H1 (cell line): ENCODE measurements at regions not wholly inside any gene's neighbourhood (a gene's known extent, or its start where the extent isn't known, plus 50 kb on each side); places are given as distances from the start of the nearest gene placed in this dataset.

ENCODE experiments used
- CTCF ChIA-PET: fragments of 300-600 bp; sonication (Branson Sonifier 250); formaldehyde crosslinking; loops from one replicate; lab custom pipeline; 2021; ENCODE audit not compliant: partially characterized antibody; lab: Charles Lee
- POLR2A ChIA-PET: fragments of 300-600 bp; sonication (Branson Sonifier 250); formaldehyde crosslinking; loops from one replicate; lab custom pipeline; 2021; ENCODE audit warnings: inconsistent platforms; ENCODE audit not compliant: partially characterized antibody; lab: Charles Lee
- DNase-seq, 2 experiments: peaks; one replicate each; pipeline versions ENCODE4 v3.0.0 to v3.0.0-alpha.2; 2010 to 2022; ENCODE audit warnings: low spot score in 2 of 2, low read depth in 1 of 2, mixed read lengths in 1 of 2
- FAIRE-seq: peaks from 2 replicates; lab custom pipeline; 2011; peaks lifted over from hg19 to GRCh38; lab: Jason Lieb, UNC
- H2AFZ ChIP-seq: 2 replicates; pipeline ENCODE4 v1.8.1; 2012; ENCODE audit warnings: low read length, inconsistent platforms
- H2AK5ac ChIP-seq: 2 replicates; pipeline ENCODE4 v1.6.1; 2013; ENCODE audit warnings: low read depth, low read length
- H2BK120ac ChIP-seq: replicated peaks from 2 replicates; pipeline ENCODE3; 2013; ENCODE audit warnings: low read depth, low read length, inconsistent platforms
- H2BK12ac ChIP-seq: 2 replicates; pipeline ENCODE4 v1.6.1; 2013; ENCODE audit warnings: low read depth, low read length
- H2BK15ac ChIP-seq: 2 replicates; pipeline ENCODE4 v1.6.1; 2013; ENCODE audit warnings: low read length
- H2BK20ac ChIP-seq: 2 replicates; pipeline ENCODE4 v1.6.1; 2013; ENCODE audit warnings: low read length
- H2BK5ac ChIP-seq: 2 replicates; pipeline ENCODE4 v1.6.1; 2013; ENCODE audit warnings: low read depth, low read length
- H3K14ac ChIP-seq: 2 replicates; pipeline ENCODE4 v1.6.1; 2013; ENCODE audit warnings: inconsistent platforms; ENCODE audit not compliant: insufficient read length
- H3K18ac ChIP-seq: 2 replicates; pipeline ENCODE4 v1.6.1; 2013; ENCODE audit warnings: low read length; ENCODE audit errors: extremely low read depth
- H3K23ac ChIP-seq: 2 replicates; pipeline ENCODE4 v1.6.1; 2013; ENCODE audit warnings: inconsistent platforms; ENCODE audit not compliant: insufficient read length
- H3K23me2 ChIP-seq: 2 replicates; pipeline ENCODE4 v1.6.1; 2013; ENCODE audit warnings: low read depth, low read length
- H3K27ac ChIP-seq: 2 replicates; pipeline ENCODE4 v1.6.1; 2011; ENCODE audit warnings: low read depth, low read length, inconsistent platforms
- H3K27me3 ChIP-seq, 4 experiments: replicated peaks in 1 of 4; 1 replicate in 1 of 4; 2 replicates in 3 of 4; pipeline versions ENCODE4 v1.6.1 to v1.8.1; 2011 to 2013; ENCODE audit warnings: low read length in 3 of 4, mild to moderate bottlenecking in 3 of 4, inconsistent platforms in 2 of 4, mixed read lengths in 2 of 4, moderate library complexity in 1 of 4; ENCODE audit not compliant: control insufficient read depth in 3 of 4, insufficient read depth in 3 of 4; ENCODE audit errors: extremely low read depth in 1 of 4
- H3K36me3 ChIP-seq, 4 experiments: 2 replicates each; pipeline versions ENCODE4 v1.6.1 to v1.8.1; 2011 to 2013; ENCODE audit warnings: mild to moderate bottlenecking in 4 of 4, low read length in 3 of 4, moderate library complexity in 2 of 4, control low read depth in 1 of 4, inconsistent platforms in 1 of 4; ENCODE audit not compliant: insufficient read depth in 4 of 4, control insufficient read depth in 2 of 4
- H3K4ac ChIP-seq: replicated peaks from 2 replicates; pipeline ENCODE3; 2013; ENCODE audit warnings: low read length, low read depth, mixed read lengths, inconsistent platforms; ENCODE audit not compliant: insufficient read length
- H3K4me1 ChIP-seq, 4 experiments: replicated peaks in 1 of 4; 1 replicate in 1 of 4; 2 replicates in 3 of 4; pipeline versions ENCODE4 v1.6.1 to v1.8.1; 2011 to 2013; ENCODE audit warnings: low read length in 3 of 4, inconsistent platforms in 2 of 4, mixed read lengths in 1 of 4; ENCODE audit not compliant: insufficient read depth in 4 of 4, control insufficient read depth in 3 of 4
- H3K4me2 ChIP-seq, 2 experiments: 2 replicates each; pipeline versions ENCODE4 v1.6.1 to v1.8.1; 2011 to 2013; ENCODE audit warnings: low read depth in 2 of 2, low read length in 2 of 2, control low read depth in 1 of 2, inconsistent platforms in 1 of 2, mild to moderate bottlenecking in 1 of 2; ENCODE audit not compliant: insufficient read depth in 1 of 2
- H3K4me3 ChIP-seq, 4 experiments: fragments of 200-600, 300-600 bp in 1 of 4; sonication (generic), shearing (Covaris generic), sonication (Bioruptor Twin) in 1 of 4; 2 replicates each; pipeline versions ENCODE4 v1.5.1 to v1.8.1; 2011 to 2016; ENCODE audit warnings: low read length in 4 of 4, low read depth in 3 of 4, control low read depth in 2 of 4, inconsistent platforms in 2 of 4, mild to moderate bottlenecking in 2 of 4, mixed read lengths in 1 of 4, moderate library complexity in 1 of 4; ENCODE audit not compliant: insufficient read depth in 2 of 4; ENCODE audit errors: extremely low read depth in 1 of 4
- H3K56ac ChIP-seq: replicated peaks from 2 replicates; pipeline ENCODE3; 2013; ENCODE audit warnings: low read depth, mild to moderate bottlenecking, mixed read lengths, low read length, inconsistent platforms; ENCODE audit not compliant: insufficient read length
- H3K79me1 ChIP-seq: 2 replicates; pipeline ENCODE4 v1.6.1; 2013; ENCODE audit warnings: low read depth, low read length, control low read depth
- H3K79me2 ChIP-seq, 2 experiments: 2 replicates each; pipeline versions ENCODE4 v1.6.1 to v1.8.1; 2012 to 2013; ENCODE audit warnings: low read length in 2 of 2, mild to moderate bottlenecking in 2 of 2, inconsistent platforms in 1 of 2; ENCODE audit not compliant: insufficient read depth in 2 of 2, control insufficient read depth in 1 of 2
- H3K9ac ChIP-seq, 4 experiments: replicated peaks in 1 of 4; 1 replicate in 1 of 4; 2 replicates in 3 of 4; pipeline versions ENCODE4 v1.6.1 to v1.8.1; 2011 to 2013; ENCODE audit warnings: low read depth in 3 of 4, low read length in 3 of 4, control low read depth in 2 of 4, mild to moderate bottlenecking in 2 of 4, moderate library complexity in 2 of 4, inconsistent platforms in 1 of 4; ENCODE audit errors: extremely low read depth in 1 of 4
- H3K9me3 ChIP-seq, 2 experiments: 2 replicates each; pipeline versions ENCODE4 v1.6.1 to v1.8.1; 2012 to 2013; ENCODE audit warnings: mild to moderate bottlenecking in 2 of 2, moderate library complexity in 2 of 2, control low read depth in 1 of 2, inconsistent platforms in 1 of 2, low read depth in 1 of 2, low read length in 1 of 2, mixed read lengths in 1 of 2; ENCODE audit not compliant: insufficient read depth in 2 of 2
- H4K20me1 ChIP-seq, 2 experiments: replicated peaks in 1 of 2; 2 replicates each; pipeline versions ENCODE3 to v1.8.1; 2011 to 2013; ENCODE audit warnings: inconsistent platforms in 2 of 2, low read length in 2 of 2, mild to moderate bottlenecking in 1 of 2; ENCODE audit not compliant: insufficient read depth in 2 of 2, control insufficient read depth in 1 of 2
- H4K5ac ChIP-seq: 2 replicates; pipeline ENCODE4 v1.6.1; 2013; ENCODE audit warnings: low read length, low read depth, mixed read lengths, inconsistent platforms; ENCODE audit not compliant: insufficient read length
- H4K8ac ChIP-seq: 2 replicates; pipeline ENCODE4 v1.8.0; 2013; ENCODE audit warnings: mild to moderate bottlenecking, moderate library complexity, low read length, inconsistent platforms; ENCODE audit not compliant: insufficient read depth; ENCODE audit errors: extremely low read depth
- H4K91ac ChIP-seq: replicated peaks from 2 replicates; pipeline ENCODE3; 2013; ENCODE audit warnings: low read length, mixed read lengths, inconsistent platforms; ENCODE audit not compliant: insufficient read length
- CEBPB ChIP-seq: IDR thresholded peaks from 2 replicates; pipeline ENCODE4 v1.6.1; 2012; ENCODE audit warnings: low read depth, low read length
- EP300 ChIP-seq, 2 experiments: IDR thresholded peaks; 1 replicate in 1 of 2; 2 replicates in 1 of 2; pipeline ENCODE4 v1.6.1; 2011 to 2012; ENCODE audit warnings: low read depth in 2 of 2, low read length in 2 of 2, mild to moderate bottlenecking in 2 of 2, borderline replicate concordance in 1 of 2, inconsistent platforms in 1 of 2, moderate library complexity in 1 of 2
- POLR2A ChIP-seq, 2 experiments: IDR thresholded peaks; 1 replicate in 1 of 2; 2 replicates in 1 of 2; pipeline ENCODE4 v1.6.1; 2011; ENCODE audit warnings: low read depth in 2 of 2, low read length in 2 of 2, mild to moderate bottlenecking in 2 of 2; ENCODE audit errors: control extremely low read depth in 1 of 2
- POU5F1 ChIP-seq: IDR thresholded peaks from 2 replicates; pipeline ENCODE4 v1.6.1; 2011; ENCODE audit warnings: low read depth, mild to moderate bottlenecking, low read length, moderate library complexity
- SAP30 ChIP-seq: fragments of 300-600 bp; sonication (generic); IDR thresholded peaks from 2 replicates; pipeline ENCODE4 v1.7.1; 2012; ENCODE audit warnings: low read length, moderate library complexity, mild to moderate bottlenecking, inconsistent platforms; ENCODE audit not compliant: insufficient read depth, insufficient replicate concordance
- SIRT6 ChIP-seq: IDR thresholded peaks from one replicate; pipeline ENCODE4 v1.7.1; 2012; ENCODE audit warnings: low read length, inconsistent platforms
- SUZ12 ChIP-seq: fragments of 200-600 bp; sonication (generic); IDR thresholded peaks from 2 replicates; pipeline ENCODE4 v1.6.1; 2012; ENCODE audit warnings: mild to moderate bottlenecking, inconsistent platforms, low read length, moderate library complexity, mixed read lengths
- TEAD4 ChIP-seq: IDR thresholded peaks from 2 replicates; pipeline ENCODE4 v1.6.1; 2012; ENCODE audit warnings: low read depth, low read length, inconsistent platforms, mixed read lengths
- WGBS, 2 experiments: shearing (Covaris generic) in 1 of 2; methylation state at CpG; one replicate each; pipeline versions ENCODE4 v1.1.6 to v1.1.7; 2013 to 2015; ENCODE audit warnings: low lambda C conversion rate in 2 of 2, mixed read lengths in 2 of 2, inconsistent platforms in 1 of 2, low coverage in 1 of 2, missing lambda C conversion rate in 1 of 2; ENCODE audit not compliant: insufficient replicate concordance in 2 of 2, insufficient coverage in 1 of 2, insufficient read length in 1 of 2; ENCODE audit errors: extremely low coverage in 1 of 2, missing lambda C conversion rate in 1 of 2; 5-methylcytosine and 5-hydroxymethylcytosine counted together
- TF ChIP-seq, protein P1 (sequence below): IDR thresholded peaks from 2 replicates; pipeline ENCODE4 v1.6.1; 2012; ENCODE audit warnings: inconsistent platforms
- TF ChIP-seq, protein P2 (sequence below): IDR thresholded peaks from 2 replicates; pipeline ENCODE4 v1.6.1; 2011; ENCODE audit warnings: low read depth, mild to moderate bottlenecking, low read length; ENCODE audit not compliant: insufficient read depth

DNA sequence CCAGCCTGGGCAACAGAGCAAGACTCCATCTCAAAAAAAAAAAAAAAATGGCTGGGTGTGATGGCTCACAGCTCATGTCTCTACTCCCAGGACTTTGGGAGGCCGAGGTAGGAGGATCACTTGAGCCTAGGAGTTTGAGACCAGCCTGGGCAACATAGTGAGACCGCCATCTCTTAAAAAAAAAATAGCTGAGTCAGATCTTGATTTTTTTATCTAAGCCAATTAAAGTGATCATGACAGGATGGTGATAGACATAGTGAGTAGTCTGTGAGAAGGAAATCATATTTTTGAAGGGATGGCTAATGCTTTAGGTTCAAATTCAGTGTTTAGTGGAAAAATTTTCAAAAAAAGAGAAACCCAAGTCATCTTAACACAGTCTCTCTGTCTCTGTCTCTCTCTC, 114.6 kb upstream of the JARID2 start:
- POLR2A ChIA-PET: interaction anchor here (1.2 kb wide), 1 partner anchor 35 kb away, joined by 3 read pairs; no protein-coding TSS in a partner anchor
- TF ChIP-seq POU5F1: no peak
- TF ChIP-seq, protein P1, sequence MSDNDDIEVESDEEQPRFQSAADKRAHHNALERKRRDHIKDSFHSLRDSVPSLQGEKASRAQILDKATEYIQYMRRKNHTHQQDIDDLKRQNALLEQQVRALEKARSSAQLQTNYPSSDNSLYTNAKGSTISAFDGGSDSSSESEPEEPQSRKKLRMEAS: no peak
- no peak for TF ChIP-seq POLR2A (IDR thresholded peaks at IDR 0.05; ENCODE audit: control extremely low read depth in 1 of 2, low read depth in 2 of 2, low read length in 2 of 2)
- no peak for TF ChIP-seq TEAD4
- TF ChIP-seq EP300 (IDR thresholded peaks at IDR 0.05; ENCODE audit: borderline replicate concordance in 1 of 2, low read depth in 2 of 2, low read length in 2 of 2): no peak
- TF ChIP-seq CEBPB: no peak
- TF ChIP-seq, protein P2, sequence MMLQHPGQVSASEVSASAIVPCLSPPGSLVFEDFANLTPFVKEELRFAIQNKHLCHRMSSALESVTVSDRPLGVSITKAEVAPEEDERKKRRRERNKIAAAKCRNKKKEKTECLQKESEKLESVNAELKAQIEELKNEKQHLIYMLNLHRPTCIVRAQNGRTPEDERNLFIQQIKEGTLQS: no peak
- no peak for TF ChIP-seq SIRT6
- no peak for TF ChIP-seq SUZ12
- no peak for TF ChIP-seq SAP30

More for the DNA sequence above, 114.6 kb upstream of the JARID2 start:
- no peaks in the 10 kb centered on the region for H3K79me1 ChIP-seq
- H3K79me2 ChIP-seq: no peaks in the 10 kb centered on the region
- H4K8ac ChIP-seq: no peak overlapping the region
- no peak for FAIRE-seq
- CTCF ChIA-PET: interaction anchor here (0.7 to 1.2 kb wide), 2 partner anchors 10 to 50 kb away, joined by 3 read pairs; no protein-coding TSS in a partner anchor
- no peak overlapping the region for H3K18ac ChIP-seq
- no peaks in the 10 kb centered on the region for H4K20me1 ChIP-seq
- no peak overlapping the region for H2BK20ac ChIP-seq
- no peak overlapping the region for H2BK15ac ChIP-seq
- no peak overlapping the region for H4K91ac ChIP-seq
- H3K56ac ChIP-seq: no peak overlapping the region
- no peak overlapping the region for H2AFZ ChIP-seq
- no peak overlapping the region for H3K4me3 ChIP-seq
- H2BK5ac ChIP-seq: no peak overlapping the region
- no peak overlapping the region for H4K5ac ChIP-seq
- 94% methylated on average over 2 of the region's 2 CpGs; no CpG with 5 or more reads in 1 of the 2 experiments for WGBS, 2 experiments
- no peak overlapping the region for H3K4me2 ChIP-seq
- peaks cover 0 to 3% (median 3%) of the 10 kb centered on the region in 4 experiments; a peak in 3 of 7 replicates for H3K4me1 ChIP-seq
- H3K27ac ChIP-seq: no peak overlapping the region
- H2BK12ac ChIP-seq: no peak overlapping the region
- no peaks in the 10 kb centered on the region; a peak in 2 of 7 replicates for H3K27me3 ChIP-seq
- H2AK5ac ChIP-seq: no peak overlapping the region
- H3K23ac ChIP-seq: no peak overlapping the region
- H3K36me3 ChIP-seq: no peaks in the 10 kb centered on the region
- H3K23me2 ChIP-seq: no peaks in the 10 kb centered on the region; the same call in 1 of the 2 replicates
- H3K4ac ChIP-seq: no peak overlapping the region
- no peaks in the 10 kb centered on the region for H3K9me3 ChIP-seq
- DNase-seq: no peak
- no peak overlapping the region for H3K14ac ChIP-seq
- no peak overlapping the region for H2BK120ac ChIP-seq
- no peak overlapping the region for H3K9ac ChIP-seq
